ENCODE measurements at regions not wholly inside any gene's neighbourhood (a gene's known extent, or its start where the extent isn't known, plus 50 kb on each side); places are given as distances from the start of the nearest gene placed in this dataset.
A peak's percentile ranks its signal among the peaks of the same experiment; 100 is the strongest.

GRCh38 chr9:80251778-80252177 is 680.0 kb downstream of the TLE4 start:
- Histone ChIP-seq H3K4me2 (ENCODE audit: insufficient read depth in 1 of 2, low read depth in 2 of 2, low read length in 2 of 2) (no peak overlapping the region), H3K23ac (ENCODE audit: insufficient read length) (no peak overlapping the region), H2AFZ (ENCODE audit: low read length) (no peak overlapping the region), H4K5ac (ENCODE audit: insufficient read length, low read depth, low read length) (no peak overlapping the region), H3K27ac (ENCODE audit: low read depth, low read length) (no peak overlapping the region), H3K9ac (replicated peaks in 1 of 4; ENCODE audit: extremely low read depth in 1 of 4, low read depth in 3 of 4, low read length in 3 of 4) (no peak overlapping the region), H4K8ac (ENCODE audit: extremely low read depth, insufficient read depth, low read length) (no peak overlapping the region), H2BK12ac (ENCODE audit: low read depth, low read length) (no peak overlapping the region), H3K14ac (ENCODE audit: insufficient read length) (no peak overlapping the region), H2BK15ac (ENCODE audit: low read length) (no peak overlapping the region), H3K56ac (replicated peaks; ENCODE audit: insufficient read length, low read depth, low read length) (no peak overlapping the region), H4K91ac (replicated peaks; ENCODE audit: insufficient read length, low read length) (no peak overlapping the region), H3K4me3 (ENCODE audit: extremely low read depth in 1 of 4, insufficient read depth in 2 of 4, low read depth in 3 of 4, low read length in 4 of 4) (no peak overlapping the region), H2AK5ac (ENCODE audit: low read depth, low read length) (no peak overlapping the region), H3K79me1 (ENCODE audit: low read depth, low read length) (no peaks in the 10 kb centered on the region), H2BK20ac (ENCODE audit: low read length) (no peak overlapping the region), H3K36me3 (ENCODE audit: control insufficient read depth in 2 of 4, insufficient read depth in 4 of 4, low read length in 3 of 4) (no peaks in the 10 kb centered on the region), H3K9me3 (ENCODE audit: insufficient read depth in 2 of 2, low read depth in 1 of 2, low read length in 1 of 2) (peaks cover 0 to 5% of the 10 kb centered on the region in 2 experiments; a peak in 1 of 4 replicates), H4K20me1 (replicated peaks in 1 of 2; ENCODE audit: control insufficient read depth in 1 of 2, insufficient read depth in 2 of 2, low read length in 2 of 2) (no peaks in the 10 kb centered on the region), H2BK5ac (ENCODE audit: low read depth, low read length) (no peak overlapping the region), H3K27me3 (replicated peaks in 1 of 4; ENCODE audit: control insufficient read depth in 3 of 4, extremely low read depth in 1 of 4, insufficient read depth in 3 of 4, low read length in 3 of 4) (no peaks in the 10 kb centered on the region), H3K18ac (ENCODE audit: extremely low read depth, low read length) (no peak overlapping the region), H3K4me1 (replicated peaks in 1 of 4; ENCODE audit: control insufficient read depth in 3 of 4, insufficient read depth in 4 of 4, low read length in 3 of 4) (no peaks in the 10 kb centered on the region), H3K79me2 (ENCODE audit: control insufficient read depth in 1 of 2, insufficient read depth in 2 of 2, low read length in 2 of 2) (no peaks in the 10 kb centered on the region), H3K23me2 (ENCODE audit: low read depth, low read length) (no peaks in the 10 kb centered on the region), H2BK120ac (replicated peaks; ENCODE audit: low read depth, low read length) (no peak overlapping the region), H3K4ac (replicated peaks; ENCODE audit: insufficient read length, low read depth, low read length) (no peak overlapping the region)
- ChIA-PET POLR2A (ENCODE audit: partially characterized antibody) (no interaction called here), CTCF (ENCODE audit: partially characterized antibody) (no interaction called here)
- no peak for FAIRE-seq
- WGBS, 2 experiments (ENCODE audit: extremely low coverage in 1 of 2, insufficient coverage in 1 of 2, insufficient read length in 1 of 2, insufficient replicate concordance in 2 of 2, low coverage in 1 of 2, low lambda C conversion rate in 2 of 2, missing lambda C conversion rate in 1 of 2), result 67% methylated on average over 3 of the region's 6 CpGs; no CpG with 5 or more reads in 1 of the 2 experiments
- DNase-seq (ENCODE audit: low read depth in 1 of 2, low spot score in 2 of 2), result no peak
- TF ChIP-seq CEBPB (IDR thresholded peaks at IDR 0.05; ENCODE audit: low read depth, low read length) (peak; percentile 57; the same call in 1 of the 2 replicates), EZH2 (IDR thresholded peaks at IDR 0.05; ENCODE audit: low read depth, low read length, severe bottlenecking) (no peak)
